Peyer's patch (tissue), 4 donors: ENCODE measurements at regions not wholly inside any gene's neighbourhood (a gene's known extent, or its start where the extent isn't known, plus 50 kb on each side); places are given as distances from the start of the nearest gene placed in this dataset.

Experiments used
- CTCF ChIP-seq, 6 experiments: fragments of 450-650 bp in 4 of 6; fragments of 200-600 bp in 2 of 6; sonication (generic) in 1 of 6; IDR thresholded peaks; one replicate each; pipeline ENCODE4 v1.5.1; 2017 to 2019; ENCODE audit warnings: antibody characterized with exemption in 6 of 6, mild to moderate bottlenecking in 3 of 6, moderate library complexity in 1 of 6
- POLR2A ChIP-seq, 2 donors: fragments of 450-650 bp; IDR thresholded peaks; one replicate each; pipeline ENCODE4 v1.5.1; 2017; ENCODE audit warnings: antibody characterized with exemption in 2 of 2, mild to moderate bottlenecking in 2 of 2, moderate library complexity in 2 of 2

DNA sequence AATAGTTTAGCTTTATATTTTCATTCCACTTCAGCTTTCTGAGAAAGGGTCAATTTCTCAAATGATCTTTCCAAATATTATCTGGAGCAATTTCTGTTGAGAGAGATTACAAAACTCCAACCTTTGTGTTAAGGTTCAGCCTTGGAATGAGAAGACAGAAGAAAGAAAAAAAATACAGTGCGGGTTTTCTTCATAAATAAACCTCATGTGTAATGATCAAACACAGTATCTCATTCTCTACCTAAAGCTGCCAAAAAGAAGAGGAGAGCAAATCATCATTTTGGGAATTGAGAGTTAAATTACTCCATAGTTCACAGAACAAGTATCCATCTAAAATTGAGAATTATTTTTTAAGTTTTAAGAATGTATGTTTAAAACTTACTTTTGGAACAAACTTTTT is 420.5 kb downstream of the KLF5 start:
- TF ChIP-seq CTCF (IDR thresholded peaks at IDR 0.05), result no peak
- no peak for TF ChIP-seq POLR2A (IDR thresholded peaks at IDR 0.05)
